DMS53 (cell line): ENCODE measurements at regions not wholly inside any gene's neighbourhood (a gene's known extent, or its start where the extent isn't known, plus 50 kb on each side); places are given as distances from the start of the nearest gene placed in this dataset.
A peak's percentile ranks its signal among the peaks of the same experiment; 100 is the strongest.

Source experiments
- DNase-seq: peaks from one replicate; lab custom pipeline; 2025; lab: John Stamatoyannopoulos, UW

GRCh38 chr5:133854554-133854953 is 113.9 kb downstream of the C5orf15 start:
- DNase-seq, result no peak

- DNase-seq, result no peak
Measured at GRCh38 chr5:133853646-133854365, 114.6 kb downstream of the C5orf15 start.

GRCh38 chr5:133851521-133851920 is 116.9 kb downstream of the C5orf15 start:
- DNase-seq, result no peak

DNA sequence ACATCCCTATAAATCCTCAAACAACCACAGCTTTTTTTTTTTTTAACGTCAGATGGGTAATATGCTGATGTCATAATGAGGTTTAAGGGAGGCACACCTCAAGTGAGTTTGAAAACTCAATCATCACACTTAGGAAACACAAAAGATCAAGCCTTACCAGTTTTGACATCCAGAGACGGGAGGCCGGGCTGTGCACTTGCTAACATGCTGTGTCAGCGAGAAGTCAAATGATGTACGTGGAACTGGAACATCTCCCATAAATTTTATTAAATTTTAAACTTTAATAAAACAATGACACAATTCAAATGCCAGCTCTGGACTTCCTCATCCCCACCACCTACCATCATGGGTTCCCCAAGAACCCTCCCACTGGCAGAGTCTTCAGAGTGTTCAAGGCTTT is 117.6 kb downstream of the C5orf15 start:
- DNase-seq, result no peak

GRCh38 chr5:133849116-133849515 is 119.3 kb downstream of the C5orf15 start:
- no peak for DNase-seq

- DNase-seq, result peak; percentile 43
Measured at GRCh38 chr5:133848341-133848811, 120.0 kb downstream of the C5orf15 start.

DNA sequence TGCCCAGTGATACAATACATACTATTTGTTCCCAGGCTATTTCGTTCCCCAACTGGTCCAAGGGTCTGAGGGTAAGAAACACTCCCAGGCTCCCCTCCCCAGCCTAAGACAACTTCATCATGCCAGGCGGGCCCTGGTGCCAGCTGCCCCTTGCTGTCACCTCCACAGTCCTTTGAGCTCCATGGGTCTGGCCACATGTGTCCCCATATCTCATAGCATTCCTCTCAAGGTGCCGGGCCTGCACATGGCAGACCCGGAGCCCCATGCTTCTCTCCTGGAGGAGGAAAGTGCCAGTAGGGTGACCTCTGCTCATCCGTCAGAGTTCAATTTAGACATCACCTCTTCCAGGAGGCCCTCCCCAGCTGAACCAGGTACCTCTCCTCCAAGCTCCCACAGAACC is 120.5 kb downstream of the C5orf15 start:
- no peak for DNase-seq

GRCh38 chr5:133847301-133847700 is 121.1 kb downstream of the C5orf15 start:
- DNase-seq, result no peak

GRCh38 chr5:133846478-133847226 is 121.8 kb downstream of the C5orf15 start:
- DNase-seq, result no peak

DNA sequence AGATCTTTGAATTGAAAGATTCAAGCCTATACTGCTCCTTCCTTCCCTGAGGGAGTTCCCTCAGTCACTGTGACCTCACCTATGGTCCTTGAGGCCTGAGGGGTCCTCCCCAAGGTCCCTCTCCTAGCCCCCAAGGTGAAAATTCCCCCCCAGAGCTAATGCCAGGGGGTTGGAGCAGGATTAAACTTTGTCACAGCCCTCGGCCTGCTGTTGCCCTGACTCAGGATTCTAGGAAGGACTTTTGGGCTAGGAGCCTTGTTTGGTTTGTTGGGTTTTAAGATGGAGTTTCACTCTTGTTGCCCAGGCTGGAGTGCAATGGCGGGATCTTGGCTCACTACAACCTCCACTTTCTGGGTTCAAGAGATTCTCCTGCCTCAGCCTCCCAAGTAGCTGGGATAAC is 123.2 kb downstream of the C5orf15 start:
- DNase-seq, result no peak

GRCh38 chr5:133844836-133845235 is 123.6 kb downstream of the C5orf15 start:
- no peak for DNase-seq

GRCh38 chr5:133843911-133844310 is 124.5 kb downstream of the C5orf15 start:
- no peak for DNase-seq

DNA sequence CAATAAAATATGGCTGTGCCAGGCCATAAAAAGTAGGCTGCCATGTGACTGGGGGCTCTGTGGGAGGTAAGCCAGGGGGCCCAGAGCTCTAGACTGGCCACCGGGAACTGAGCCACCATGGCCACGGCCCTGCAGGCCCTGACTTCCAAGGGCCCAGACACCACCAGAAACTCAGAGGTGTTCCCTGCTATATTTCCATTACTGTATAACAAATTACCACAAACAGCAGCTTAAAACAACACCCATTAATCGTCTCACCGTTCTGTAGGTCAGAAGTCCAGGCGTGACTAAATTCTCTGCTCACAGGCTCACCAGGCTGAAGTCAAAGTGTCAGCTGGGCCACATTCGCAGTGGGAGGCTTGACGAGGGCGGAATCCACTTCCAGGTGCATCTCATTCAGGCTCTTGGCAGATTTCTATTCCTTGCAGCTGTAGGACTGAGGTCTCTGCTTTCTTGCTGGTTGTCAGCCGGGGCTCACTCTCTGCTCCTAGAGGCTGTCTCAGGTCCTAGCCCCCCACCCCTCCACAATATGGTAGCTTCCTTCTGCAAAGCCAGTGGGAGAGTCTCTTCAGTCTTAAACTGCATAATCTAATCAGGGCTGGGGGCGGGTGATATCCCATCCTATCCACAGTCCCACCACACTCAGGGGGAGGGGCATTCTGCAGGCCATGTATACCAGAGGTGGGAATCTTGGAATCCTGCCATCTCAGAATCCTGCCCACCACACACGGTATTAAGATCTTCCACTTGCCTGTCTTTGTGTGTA is 125.4 kb downstream of the C5orf15 start:
- no peak for DNase-seq

- DNase-seq, result no peak
Measured at GRCh38 chr5:133841831-133842750, 126.3 kb downstream of the C5orf15 start.

GRCh38 chr5:133840168-133840567 is 128.3 kb downstream of the C5orf15 start:
- no peak for DNase-seq

DNA sequence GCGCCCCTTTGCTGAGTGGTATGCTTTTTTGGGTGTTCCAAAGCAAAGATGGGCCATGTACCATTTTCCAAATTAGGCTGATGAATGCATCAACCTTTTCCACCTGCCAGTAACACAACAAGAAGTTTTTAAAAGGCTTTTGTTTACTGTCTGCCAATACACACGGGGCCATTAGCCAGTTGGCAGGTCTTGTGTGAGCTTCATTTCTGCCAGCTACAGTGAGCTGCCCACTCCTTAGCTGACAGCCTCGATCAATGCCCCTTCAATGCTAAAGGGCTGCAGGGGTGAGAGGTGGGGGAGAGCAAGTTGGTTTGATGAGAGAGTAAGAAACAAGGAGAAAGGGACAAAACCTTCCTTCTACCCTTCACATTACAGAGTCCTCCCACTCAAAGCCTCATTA is 128.7 kb downstream of the C5orf15 start:
- DNase-seq, result no peak

DNA sequence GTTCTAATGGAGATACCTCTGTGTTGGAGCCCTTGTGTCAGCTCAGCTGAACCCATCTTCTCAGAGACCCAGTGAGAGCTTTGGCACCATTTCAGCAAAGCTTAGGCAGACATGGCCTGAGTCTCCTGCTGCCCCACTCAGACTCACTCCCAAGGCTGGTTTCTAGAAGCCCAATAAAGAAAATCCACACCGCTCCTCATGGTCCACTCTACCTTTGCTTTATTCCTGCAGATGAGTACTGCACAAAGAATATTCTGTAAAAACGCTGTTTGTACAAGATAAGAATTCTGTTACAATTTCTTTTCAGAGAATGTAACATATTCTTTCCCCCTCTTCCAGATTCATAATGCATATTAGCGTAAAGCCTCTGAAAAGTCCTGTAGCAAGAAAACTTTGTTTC is 129.3 kb downstream of the C5orf15 start:
- DNase-seq, result no peak

GRCh38 chr5:133838286-133838685 is 130.1 kb downstream of the C5orf15 start:
- no peak for DNase-seq

- DNase-seq, result no peak
Measured at GRCh38 chr5:133831491-133832224, 136.8 kb downstream of the C5orf15 start.

GRCh38 chr5:133830911-133831310 is 137.5 kb downstream of the C5orf15 start:
- no peak for DNase-seq

DNA sequence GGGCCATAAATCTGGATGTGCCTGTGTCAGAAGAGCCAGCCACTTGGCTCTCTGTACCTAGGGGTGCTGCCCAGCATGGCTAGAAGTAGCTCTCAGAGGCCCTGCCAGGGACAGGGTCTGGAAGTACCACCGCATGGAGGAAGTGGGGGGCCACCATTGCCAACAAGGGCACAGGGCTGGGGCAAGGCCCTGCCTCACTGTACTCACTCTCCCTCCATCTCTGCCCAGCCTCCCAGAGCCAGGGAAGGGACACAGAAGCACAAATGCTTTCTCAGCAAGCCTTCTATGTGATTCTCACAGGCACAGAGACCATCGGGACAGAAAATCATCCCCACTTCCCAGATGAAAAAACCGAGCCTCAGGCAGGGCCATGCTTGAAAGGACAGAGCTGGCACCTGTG is 138.1 kb downstream of the C5orf15 start:
- no peak for DNase-seq
